Parathyroid adenoma (tissue), 2 donors: ENCODE measurements at regions not wholly inside any gene's neighbourhood (a gene's known extent, or its start where the extent isn't known, plus 50 kb on each side); places are given as distances from the start of the nearest gene placed in this dataset.

Experiments used
- H2AFZ ChIP-seq: fragments of 300-600 bp; sonication (generic); one replicate; pipeline ENCODE4 v1.7.0; 2017; ENCODE audit warnings: antibody characterized with exemption, mild to moderate bottlenecking
- H3K27ac ChIP-seq: fragments of 300-600 bp; sonication (generic); one replicate; pipeline ENCODE4 v1.7.0; 2017
- H3K27me3 ChIP-seq: fragments of 300-600 bp; sonication (generic); one replicate; pipeline ENCODE4 v1.7.0; 2017; ENCODE audit warnings: low read length; ENCODE audit not compliant: control insufficient read depth, insufficient read depth
- H3K36me3 ChIP-seq: fragments of 300-600 bp; sonication (generic); one replicate; pipeline ENCODE4 v1.7.0; 2017; ENCODE audit warnings: low read length; ENCODE audit not compliant: control insufficient read depth, insufficient read depth
- H3K4me1 ChIP-seq: fragments of 300-600 bp; sonication (generic); one replicate; pipeline ENCODE4 v1.7.0; 2017; ENCODE audit warnings: control low read depth
- H3K4me2 ChIP-seq: fragments of 300-600 bp; sonication (generic); one replicate; pipeline ENCODE4 v1.7.0; 2017; ENCODE audit warnings: low read length
- H3K4me3 ChIP-seq: fragments of 300-600 bp; sonication (generic); one replicate; pipeline ENCODE4 v1.7.0; 2017; ENCODE audit warnings: low read depth, low read length
- H3K79me2 ChIP-seq: fragments of 300-600 bp; sonication (generic); one replicate; pipeline ENCODE4 v1.7.0; 2017; ENCODE audit warnings: control low read depth
- H3K9ac ChIP-seq: fragments of 300-600 bp; sonication (generic); one replicate; pipeline ENCODE4 v1.7.0; 2017; ENCODE audit warnings: mild to moderate bottlenecking
- H3K9me3 ChIP-seq: fragments of 300-600 bp; sonication (generic); one replicate; pipeline ENCODE4 v1.7.0; 2017; ENCODE audit warnings: low read length; ENCODE audit not compliant: control insufficient read depth
- TF ChIP-seq, protein P1 (sequence below): fragments of 300-600 bp; sonication (generic); IDR thresholded peaks from one replicate; pipeline ENCODE4 v1.7.0; 2017; ENCODE audit warnings: antibody characterized with exemption, mild to moderate bottlenecking
- donor health status: primary hyperparathyroidism.

DNA sequence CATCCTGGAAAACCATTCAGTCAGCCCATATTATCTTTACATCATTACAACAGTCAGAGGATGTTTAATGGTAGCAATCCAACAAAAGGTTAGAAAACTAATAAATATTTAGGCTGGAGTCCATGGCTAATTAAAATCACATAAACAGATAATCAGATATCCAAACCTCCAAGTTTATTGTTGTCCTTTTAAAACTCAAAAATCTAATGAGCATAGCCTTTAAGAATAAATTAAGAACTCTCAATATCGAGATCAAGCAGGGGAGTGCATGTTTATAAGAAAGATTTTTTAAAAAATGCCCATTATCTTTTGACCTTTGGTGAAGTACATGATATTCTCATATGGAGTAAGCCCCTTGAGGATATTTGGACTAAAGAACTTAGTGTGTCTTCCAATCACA is 842.9 kb upstream of the SEMA6A start:
- Histone ChIP-seq H3K4me3 (no peak overlapping the region), H3K79me2 (no peaks in the 10 kb centered on the region), H2AFZ (no peak overlapping the region), H3K27ac (no peak overlapping the region), H3K36me3 (no peaks in the 10 kb centered on the region), H3K4me1 (no peaks in the 10 kb centered on the region), H3K9me3 (no peaks in the 10 kb centered on the region), H3K9ac (no peak overlapping the region), H3K27me3 (no peaks in the 10 kb centered on the region), H3K4me2 (no peak overlapping the region)
- TF ChIP-seq, protein P1, sequence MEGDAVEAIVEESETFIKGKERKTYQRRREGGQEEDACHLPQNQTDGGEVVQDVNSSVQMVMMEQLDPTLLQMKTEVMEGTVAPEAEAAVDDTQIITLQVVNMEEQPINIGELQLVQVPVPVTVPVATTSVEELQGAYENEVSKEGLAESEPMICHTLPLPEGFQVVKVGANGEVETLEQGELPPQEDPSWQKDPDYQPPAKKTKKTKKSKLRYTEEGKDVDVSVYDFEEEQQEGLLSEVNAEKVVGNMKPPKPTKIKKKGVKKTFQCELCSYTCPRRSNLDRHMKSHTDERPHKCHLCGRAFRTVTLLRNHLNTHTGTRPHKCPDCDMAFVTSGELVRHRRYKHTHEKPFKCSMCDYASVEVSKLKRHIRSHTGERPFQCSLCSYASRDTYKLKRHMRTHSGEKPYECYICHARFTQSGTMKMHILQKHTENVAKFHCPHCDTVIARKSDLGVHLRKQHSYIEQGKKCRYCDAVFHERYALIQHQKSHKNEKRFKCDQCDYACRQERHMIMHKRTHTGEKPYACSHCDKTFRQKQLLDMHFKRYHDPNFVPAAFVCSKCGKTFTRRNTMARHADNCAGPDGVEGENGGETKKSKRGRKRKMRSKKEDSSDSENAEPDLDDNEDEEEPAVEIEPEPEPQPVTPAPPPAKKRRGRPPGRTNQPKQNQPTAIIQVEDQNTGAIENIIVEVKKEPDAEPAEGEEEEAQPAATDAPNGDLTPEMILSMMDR: no peak

DNA sequence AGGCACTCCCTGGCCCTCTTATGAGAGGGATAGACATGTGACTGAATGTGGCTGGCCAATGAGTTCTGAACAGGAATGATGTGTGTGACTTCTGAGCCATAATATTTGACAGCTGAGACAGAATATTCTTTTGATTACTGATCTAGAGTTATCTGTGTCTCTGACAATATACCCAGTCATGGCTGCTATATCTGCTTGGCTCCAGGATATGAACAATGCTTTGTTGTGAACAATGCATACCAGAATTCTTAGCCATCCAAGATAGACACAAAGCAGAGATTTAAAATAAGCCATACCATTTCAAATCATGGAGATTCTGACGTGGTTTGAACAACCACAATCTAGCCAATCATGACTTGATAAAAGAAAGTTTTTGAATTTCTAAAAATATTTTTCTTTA is 840.3 kb upstream of the SEMA6A start:
- no peaks in the 10 kb centered on the region for H3K27me3 ChIP-seq
- no peak overlapping the region for H3K4me2 ChIP-seq
- no peaks in the 10 kb centered on the region for H3K9me3 ChIP-seq
- H3K9ac ChIP-seq: no peak overlapping the region
- no peaks in the 10 kb centered on the region for H3K4me1 ChIP-seq
- TF ChIP-seq, protein P1: no peak
- H2AFZ ChIP-seq: no peak overlapping the region
- H3K36me3 ChIP-seq: no peaks in the 10 kb centered on the region
- H3K79me2 ChIP-seq: no peaks in the 10 kb centered on the region
- no peak overlapping the region for H3K27ac ChIP-seq
- no peak overlapping the region for H3K4me3 ChIP-seq

GRCh38 chr5:117411701-117412100 is 837.1 kb upstream of the SEMA6A start:
- TF ChIP-seq, protein P1: no peak
- H3K9me3 ChIP-seq: no peaks in the 10 kb centered on the region
- H3K79me2 ChIP-seq: no peaks in the 10 kb centered on the region
- no peak overlapping the region for H2AFZ ChIP-seq
- H3K27ac ChIP-seq: no peak overlapping the region
- no peaks in the 10 kb centered on the region for H3K36me3 ChIP-seq
- no peak overlapping the region for H3K4me3 ChIP-seq
- no peak overlapping the region for H3K9ac ChIP-seq
- no peak overlapping the region for H3K4me2 ChIP-seq
- no peaks in the 10 kb centered on the region for H3K27me3 ChIP-seq
- no peaks in the 10 kb centered on the region for H3K4me1 ChIP-seq

DNA sequence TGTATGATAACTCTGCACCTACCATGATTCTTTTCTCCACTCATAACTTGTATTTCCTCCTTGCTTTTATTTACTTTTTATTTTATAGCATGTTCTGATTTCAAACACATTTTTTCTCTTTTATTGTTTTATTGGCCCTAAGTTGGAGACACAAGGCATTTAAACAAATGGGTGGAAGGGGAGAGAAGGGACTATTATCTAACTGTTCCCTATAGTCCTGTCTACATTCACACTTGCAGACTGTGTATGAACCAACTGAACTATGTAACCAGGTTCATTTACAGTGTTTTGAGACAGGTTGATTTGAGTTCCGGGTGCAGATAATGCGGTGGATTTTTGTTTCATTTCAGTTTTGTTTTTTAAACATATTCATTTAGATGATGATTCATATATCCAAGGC is 830.6 kb upstream of the SEMA6A start:
- H3K27me3 ChIP-seq: no peaks in the 10 kb centered on the region
- no peak overlapping the region for H3K27ac ChIP-seq

More for the DNA sequence above, 830.6 kb upstream of the SEMA6A start:
- TF ChIP-seq, protein P1: no peak
- Histone ChIP-seq H3K4me3 (no peak overlapping the region), H3K9me3 (no peaks in the 10 kb centered on the region), H3K36me3 (no peaks in the 10 kb centered on the region), H2AFZ (no peak overlapping the region), H3K9ac (no peak overlapping the region), H3K79me2 (no peaks in the 10 kb centered on the region), H3K4me1 (no peaks in the 10 kb centered on the region), H3K4me2 (no peak overlapping the region)
